GM06990 (cell line): ENCODE measurements at regions not wholly inside any gene's neighbourhood (a gene's known extent, or its start where the extent isn't known, plus 50 kb on each side); places are given as distances from the start of the nearest gene placed in this dataset.
"Not testable (repeated sequence)": the region's sequence is repeated elsewhere in the genome, so short reads cannot be mapped to it uniquely, and the experiment has no call there.

Experiments
- DNase-seq: peaks from one replicate; pipeline ENCODE4 v3.0.0-alpha.2; 2011; ENCODE audit not compliant: insufficient read length; ENCODE audit errors: extremely low read depth
- H3K27me3 ChIP-seq: replicated peaks from 2 replicates; pipeline ENCODE4 v1.6.0; 2011; ENCODE audit warnings: low read length; ENCODE audit not compliant: control insufficient read depth, insufficient read depth
- H3K36me3 ChIP-seq: 2 replicates; pipeline ENCODE4 v1.5.1; 2011; ENCODE audit warnings: low read length; ENCODE audit not compliant: control insufficient read depth, insufficient read depth
- H3K4me3 ChIP-seq: replicated peaks from 2 replicates; pipeline ENCODE4 v1.5.1; 2011; ENCODE audit warnings: low read depth, mild to moderate bottlenecking, control low read depth, low read length
- CTCF ChIP-seq: IDR thresholded peaks from 2 replicates; pipeline ENCODE4 v1.5.1; 2011; ENCODE audit warnings: low read length, control low read depth, mild to moderate bottlenecking, inconsistent platforms; ENCODE audit not compliant: insufficient read depth, poor library complexity, severe bottlenecking

- Histone ChIP-seq H3K27me3 (no peaks in the 10 kb centered on the region), H3K36me3 (no peaks in the 10 kb centered on the region), H3K4me3 (no peak overlapping the region)
- DNase-seq: no peak
- no peak for TF ChIP-seq CTCF
These were observed 138.9 kb upstream of the ITM2A start for GRCh38 chrX:79506001-79506400.

- no peaks in the 10 kb centered on the region for H3K27me3 ChIP-seq
- no peak overlapping the region for H3K4me3 ChIP-seq
- DNase-seq: no peak
- no peak for TF ChIP-seq CTCF
- no peaks in the 10 kb centered on the region for H3K36me3 ChIP-seq
These were observed 115.6 kb upstream of the ITM2A start for GRCh38 chrX:79482686-79483085.

GRCh38 chrX:79477691-79478090 lies 110.6 kb upstream of the ITM2A start:
- no peaks in the 10 kb centered on the region for H3K36me3 ChIP-seq
- H3K4me3 ChIP-seq: no peak overlapping the region
- DNase-seq: no peak
- H3K27me3 ChIP-seq: no peaks in the 10 kb centered on the region
- TF ChIP-seq CTCF: no peak

GRCh38 chrX:79466636-79467035 lies 99.5 kb upstream of the ITM2A start:
- H3K27me3 ChIP-seq: no peaks in the 10 kb centered on the region
- DNase-seq: no peak
- no peak for TF ChIP-seq CTCF
- no peaks in the 10 kb centered on the region for H3K36me3 ChIP-seq
- H3K4me3 ChIP-seq: no peak overlapping the region

GRCh38 chrX:79462458-79462857 lies 95.3 kb upstream of the ITM2A start:
- no peak for TF ChIP-seq CTCF
- no peak for DNase-seq
- no peaks in the 10 kb centered on the region for H3K36me3 ChIP-seq

GRCh38 chrX:79456593-79456992 lies 89.5 kb upstream of the ITM2A start:
- not testable (repeated sequence) for H3K36me3 ChIP-seq, H3K4me3 ChIP-seq, H3K27me3 ChIP-seq, DNase-seq

More at GRCh38 chrX:79462458-79462857, 95.3 kb upstream of the ITM2A start:
- Histone ChIP-seq H3K27me3 (no peaks in the 10 kb centered on the region), H3K4me3 (no peak overlapping the region)
